Transverse colon (tissue), 3 donors: ENCODE measurements at regions not wholly inside any gene's neighbourhood (a gene's known extent, or its start where the extent isn't known, plus 50 kb on each side); places are given as distances from the start of the nearest gene placed in this dataset.

Source experiments
- EP300 ChIP-seq: sonication (generic); formaldehyde crosslinking; IDR thresholded peaks from one replicate; pipeline ENCODE4 v1.6.1; 2017; ENCODE audit warnings: antibody characterized with exemption, low read depth
- TF ChIP-seq, protein P1 (sequence below), 5 experiments: fragments of 200-600 bp in 3 of 5; fragments of 450-650 bp in 2 of 5; sonication (generic) in 3 of 5; IDR thresholded peaks; 1 replicate in 2 of 5; 2 replicates in 3 of 5; pipeline ENCODE4 v1.5.1; 2016 to 2017; ENCODE audit warnings: antibody characterized with exemption in 5 of 5, inconsistent platforms in 3 of 5, mild to moderate bottlenecking in 2 of 5, moderate library complexity in 1 of 5

DNA sequence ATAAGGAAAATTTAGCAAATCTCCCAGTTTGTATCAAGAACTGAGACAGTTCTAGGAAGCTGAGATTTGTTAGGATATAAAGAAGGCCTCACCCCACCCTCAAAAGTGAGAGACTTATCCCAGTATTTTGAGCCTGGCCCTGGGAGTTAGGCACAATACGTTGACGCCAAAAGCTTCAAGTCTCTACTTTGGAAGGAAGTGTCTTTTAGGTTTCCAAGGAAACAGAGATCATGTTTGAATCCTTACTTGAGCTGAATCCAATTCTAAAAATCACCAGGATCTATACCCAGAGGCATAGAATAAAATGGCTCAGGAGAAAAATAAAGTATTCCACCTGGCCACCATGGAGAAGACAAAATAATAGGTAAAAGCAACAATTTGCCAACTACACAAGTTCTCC is 115.9 kb upstream of the NRG3 start:
- TF ChIP-seq, protein P1, sequence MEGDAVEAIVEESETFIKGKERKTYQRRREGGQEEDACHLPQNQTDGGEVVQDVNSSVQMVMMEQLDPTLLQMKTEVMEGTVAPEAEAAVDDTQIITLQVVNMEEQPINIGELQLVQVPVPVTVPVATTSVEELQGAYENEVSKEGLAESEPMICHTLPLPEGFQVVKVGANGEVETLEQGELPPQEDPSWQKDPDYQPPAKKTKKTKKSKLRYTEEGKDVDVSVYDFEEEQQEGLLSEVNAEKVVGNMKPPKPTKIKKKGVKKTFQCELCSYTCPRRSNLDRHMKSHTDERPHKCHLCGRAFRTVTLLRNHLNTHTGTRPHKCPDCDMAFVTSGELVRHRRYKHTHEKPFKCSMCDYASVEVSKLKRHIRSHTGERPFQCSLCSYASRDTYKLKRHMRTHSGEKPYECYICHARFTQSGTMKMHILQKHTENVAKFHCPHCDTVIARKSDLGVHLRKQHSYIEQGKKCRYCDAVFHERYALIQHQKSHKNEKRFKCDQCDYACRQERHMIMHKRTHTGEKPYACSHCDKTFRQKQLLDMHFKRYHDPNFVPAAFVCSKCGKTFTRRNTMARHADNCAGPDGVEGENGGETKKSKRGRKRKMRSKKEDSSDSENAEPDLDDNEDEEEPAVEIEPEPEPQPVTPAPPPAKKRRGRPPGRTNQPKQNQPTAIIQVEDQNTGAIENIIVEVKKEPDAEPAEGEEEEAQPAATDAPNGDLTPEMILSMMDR (IDR thresholded peaks at IDR 0.05), result no peak
- no peak for TF ChIP-seq EP300
